ENCODE measurements at regions not wholly inside any gene's neighbourhood (a gene's known extent, or its start where the extent isn't known, plus 50 kb on each side); places are given as distances from the start of the nearest gene placed in this dataset.

- no peak for DNase-seq
Measured at GRCh38 chr5:93048858-93049257, 532.2 kb downstream of the NR2F1-AS1 start.

- no peak for DNase-seq
Measured at GRCh38 chr5:93044859-93045666, 536.0 kb downstream of the NR2F1-AS1 start.

GRCh38 chr5:93039888-93040287, 541.1 kb downstream of the NR2F1-AS1 start:
- DNase-seq = no peak

- DNase-seq = no peak
Measured at GRCh38 chr5:93034621-93035590, 546.1 kb downstream of the NR2F1-AS1 start.

GRCh38 chr5:93022796-93023447, 558.1 kb downstream of the NR2F1-AS1 start:
- no peak for DNase-seq

GRCh38 chr5:93022211-93022610, 558.8 kb downstream of the NR2F1-AS1 start:
- DNase-seq = no peak

- DNase-seq = no peak
Measured at GRCh38 chr5:93019896-93020295, 561.1 kb downstream of the NR2F1-AS1 start.

- DNase-seq = no peak
Measured at GRCh38 chr5:93018461-93018860, 562.6 kb downstream of the NR2F1-AS1 start.

- no peak for DNase-seq
Measured at GRCh38 chr5:93017849-93018248, 563.2 kb downstream of the NR2F1-AS1 start.

GRCh38 chr5:93017376-93017775, 563.6 kb downstream of the NR2F1-AS1 start:
- no peak for DNase-seq

GRCh38 chr5:93010616-93011015, 570.4 kb downstream of the NR2F1-AS1 start:
- no peak for DNase-seq

GRCh38 chr5:93010037-93010436, 571.0 kb downstream of the NR2F1-AS1 start:
- DNase-seq = no peak

- no peak for DNase-seq
Measured at GRCh38 chr5:93008502-93009207, 572.4 kb downstream of the NR2F1-AS1 start.

- no peak for DNase-seq
Measured at GRCh38 chr5:93006915-93007314, 574.1 kb downstream of the NR2F1-AS1 start.

- no peak for DNase-seq
Measured at GRCh38 chr5:92998456-92998855, 582.6 kb downstream of the NR2F1-AS1 start.

- no peak for DNase-seq
Measured at GRCh38 chr5:92994392-92994791, 586.6 kb downstream of the NR2F1-AS1 start.

- DNase-seq = no peak
Measured at GRCh38 chr5:92992073-92992472, 588.9 kb downstream of the NR2F1-AS1 start.

GRCh38 chr5:92991581-92992067, 589.4 kb downstream of the NR2F1-AS1 start:
- DNase-seq = no peak

- DNase-seq = no peak
Measured at GRCh38 chr5:92990771-92991170, 590.2 kb downstream of the NR2F1-AS1 start.

GRCh38 chr5:92981001-92981400, 600.0 kb downstream of the NR2F1-AS1 start:
- DNase-seq = no peak

GRCh38 chr5:92980491-92980890, 600.5 kb downstream of the NR2F1-AS1 start:
- DNase-seq = no peak

GRCh38 chr5:92979716-92980115, 601.3 kb downstream of the NR2F1-AS1 start:
- no peak for DNase-seq
